ENCODE measurements at regions not wholly inside any gene's neighbourhood (a gene's known extent, or its start where the extent isn't known, plus 50 kb on each side); places are given as distances from the start of the nearest gene placed in this dataset.

DNA sequence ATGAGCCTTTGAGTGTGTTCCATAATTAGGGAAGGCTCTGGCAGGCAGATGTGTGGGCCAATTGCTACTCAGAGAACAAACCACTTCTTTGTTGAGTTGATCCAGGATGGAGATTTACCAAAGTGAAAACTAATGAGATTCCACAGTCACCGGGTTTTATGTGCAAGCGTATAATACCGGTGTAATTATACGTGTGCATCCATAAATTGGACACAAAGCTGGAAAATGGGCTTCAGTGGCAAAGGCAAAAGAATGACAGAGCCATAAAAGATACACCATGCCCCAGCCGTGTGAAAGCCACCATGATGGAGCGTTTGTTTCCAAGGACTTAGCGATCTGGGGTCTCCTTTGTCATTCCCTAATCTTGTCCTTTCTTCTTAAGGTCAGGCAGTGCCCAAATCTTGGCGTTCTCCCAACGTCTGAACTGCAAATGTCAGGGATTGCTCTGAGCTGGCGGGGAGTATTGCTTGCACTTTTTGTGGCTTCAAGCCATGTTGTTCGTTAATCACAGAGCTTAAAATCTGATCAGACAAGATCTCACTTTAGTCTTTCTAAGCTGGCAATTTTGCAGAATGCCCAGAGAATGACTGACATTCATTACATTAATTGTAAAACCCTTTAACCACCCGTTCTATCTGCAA lies 70.1 kb downstream of the NPTX2 start:
- DNase-seq (ENCODE audit: low read depth) = no peak
- no peak overlapping the region for H3K4me3 ChIP-seq (ENCODE audit: low read depth, low read length)
- TF ChIP-seq MYC (IDR thresholded peaks at IDR 0.05; ENCODE audit: low read depth, low read length) (no peak), POLR2A (IDR thresholded peaks at IDR 0.05; ENCODE audit: extremely low read depth, insufficient read length) (no peak), MAX (IDR thresholded peaks at IDR 0.05; ENCODE audit: low read depth, low read length) (no peak)
- TF ChIP-seq, protein P1, sequence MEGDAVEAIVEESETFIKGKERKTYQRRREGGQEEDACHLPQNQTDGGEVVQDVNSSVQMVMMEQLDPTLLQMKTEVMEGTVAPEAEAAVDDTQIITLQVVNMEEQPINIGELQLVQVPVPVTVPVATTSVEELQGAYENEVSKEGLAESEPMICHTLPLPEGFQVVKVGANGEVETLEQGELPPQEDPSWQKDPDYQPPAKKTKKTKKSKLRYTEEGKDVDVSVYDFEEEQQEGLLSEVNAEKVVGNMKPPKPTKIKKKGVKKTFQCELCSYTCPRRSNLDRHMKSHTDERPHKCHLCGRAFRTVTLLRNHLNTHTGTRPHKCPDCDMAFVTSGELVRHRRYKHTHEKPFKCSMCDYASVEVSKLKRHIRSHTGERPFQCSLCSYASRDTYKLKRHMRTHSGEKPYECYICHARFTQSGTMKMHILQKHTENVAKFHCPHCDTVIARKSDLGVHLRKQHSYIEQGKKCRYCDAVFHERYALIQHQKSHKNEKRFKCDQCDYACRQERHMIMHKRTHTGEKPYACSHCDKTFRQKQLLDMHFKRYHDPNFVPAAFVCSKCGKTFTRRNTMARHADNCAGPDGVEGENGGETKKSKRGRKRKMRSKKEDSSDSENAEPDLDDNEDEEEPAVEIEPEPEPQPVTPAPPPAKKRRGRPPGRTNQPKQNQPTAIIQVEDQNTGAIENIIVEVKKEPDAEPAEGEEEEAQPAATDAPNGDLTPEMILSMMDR (IDR thresholded peaks at IDR 0.05; ENCODE audit: low read depth, low read length) = no peak

DNA sequence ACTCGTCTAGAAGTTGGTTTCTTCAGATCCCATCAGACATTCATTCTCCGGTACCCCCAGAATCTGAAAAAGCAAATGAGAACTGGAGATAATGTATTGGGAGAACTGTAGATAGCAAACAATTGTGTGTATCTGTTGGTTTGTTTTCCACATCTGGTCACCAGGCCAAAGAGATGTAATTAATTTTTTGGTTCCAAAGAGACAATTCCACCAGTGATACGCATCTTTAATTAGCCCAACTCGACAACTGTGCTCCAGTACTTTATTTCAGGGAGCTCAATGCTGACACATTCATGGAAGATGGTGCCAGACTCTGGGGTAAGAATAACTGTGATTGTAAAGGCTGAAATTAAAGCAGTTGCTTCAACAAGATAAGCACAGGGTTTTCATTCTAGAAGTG lies 74.5 kb downstream of the NPTX2 start:
- TF ChIP-seq, protein P1 (IDR thresholded peaks at IDR 0.05; ENCODE audit: low read depth, low read length) = no peak
- TF ChIP-seq MYC (IDR thresholded peaks at IDR 0.05; ENCODE audit: low read depth, low read length) (no peak), MAX (IDR thresholded peaks at IDR 0.05; ENCODE audit: low read depth, low read length) (no peak), POLR2A (IDR thresholded peaks at IDR 0.05; ENCODE audit: extremely low read depth, insufficient read length) (no peak)
- no peak for DNase-seq (ENCODE audit: low read depth)
- H3K4me3 ChIP-seq (ENCODE audit: low read depth, low read length) = no peak overlapping the region

DNA sequence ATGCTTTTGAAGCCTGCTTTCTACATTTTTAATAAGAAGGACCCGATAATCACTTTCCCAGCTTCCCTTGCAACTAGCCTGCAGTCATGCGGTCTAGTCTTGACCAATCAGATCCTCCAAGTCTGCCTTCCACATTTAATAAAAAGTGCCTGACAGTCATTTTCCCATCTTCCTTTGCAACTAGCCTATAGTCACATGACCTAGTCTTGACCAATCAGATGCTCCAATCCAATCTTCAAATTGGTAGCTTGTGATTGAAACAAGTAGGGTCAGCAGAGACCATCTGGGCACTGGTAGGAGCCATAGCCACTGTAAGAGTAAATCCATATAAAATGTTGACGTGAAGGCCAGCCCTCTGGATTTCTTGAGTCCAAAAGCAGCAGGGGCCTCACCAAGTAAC lies 80.0 kb downstream of the NPTX2 start:
- no peak for DNase-seq (ENCODE audit: low read depth)
- no peak overlapping the region for H3K4me3 ChIP-seq (ENCODE audit: low read depth, low read length)
- TF ChIP-seq, protein P1 (IDR thresholded peaks at IDR 0.05; ENCODE audit: low read depth, low read length) = no peak
- TF ChIP-seq MYC (IDR thresholded peaks at IDR 0.05; ENCODE audit: low read depth, low read length) = no peak
- TF ChIP-seq MAX (IDR thresholded peaks at IDR 0.05; ENCODE audit: low read depth, low read length) = no peak
- TF ChIP-seq POLR2A (IDR thresholded peaks at IDR 0.05; ENCODE audit: extremely low read depth, insufficient read length) = no peak

GRCh38 chr7:98697485-98698240 lies 80.6 kb downstream of the NPTX2 start:
- no peak for TF ChIP-seq MAX (IDR thresholded peaks at IDR 0.05; ENCODE audit: low read depth, low read length)
- no peak for DNase-seq (ENCODE audit: low read depth)
- no peak overlapping the region for H3K4me3 ChIP-seq (ENCODE audit: low read depth, low read length)

DNA sequence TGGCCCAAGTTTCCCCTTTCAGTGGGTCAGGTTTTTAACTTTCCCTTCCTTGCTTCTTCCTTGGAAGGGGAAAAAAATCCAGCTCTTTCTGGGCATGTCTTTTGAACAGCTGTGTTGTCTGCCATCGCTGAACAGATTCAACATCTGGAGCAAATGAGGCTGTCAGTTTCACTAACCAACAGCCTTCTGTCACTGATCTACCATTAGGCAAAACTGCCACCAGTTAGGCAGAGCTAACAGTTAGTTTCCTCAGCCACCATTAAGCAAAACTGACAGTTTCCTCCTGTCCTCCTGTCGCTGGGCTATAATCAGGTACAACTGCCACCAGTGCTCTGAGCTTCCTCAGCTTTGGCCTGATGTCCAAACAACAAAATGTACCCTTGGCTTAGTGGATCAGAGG lies 81.9 kb downstream of the NPTX2 start:
- TF ChIP-seq MYC (IDR thresholded peaks at IDR 0.05; ENCODE audit: low read depth, low read length) (no peak), POLR2A (IDR thresholded peaks at IDR 0.05; ENCODE audit: extremely low read depth, insufficient read length) (no peak), MAX (IDR thresholded peaks at IDR 0.05; ENCODE audit: low read depth, low read length) (no peak)
- TF ChIP-seq, protein P1 (IDR thresholded peaks at IDR 0.05; ENCODE audit: low read depth, low read length) = no peak

DNA sequence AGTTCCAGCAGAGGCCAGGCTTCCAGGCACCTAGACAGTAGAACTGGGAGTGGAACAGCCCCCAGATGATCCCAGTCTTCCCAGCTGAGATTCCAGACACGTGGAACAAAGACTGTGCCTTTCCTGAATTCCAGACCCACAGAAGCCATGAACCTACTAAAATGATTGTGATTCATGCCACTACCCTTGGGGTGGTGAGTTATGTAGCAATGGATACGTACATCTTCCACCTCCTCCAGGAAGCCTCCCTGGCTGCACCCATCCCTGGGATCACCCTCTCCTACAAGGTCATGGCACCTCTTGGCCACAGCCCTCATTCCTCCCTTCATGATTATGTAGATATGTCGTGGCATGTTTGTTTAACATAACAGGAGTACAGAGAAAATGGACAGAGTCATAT lies 83.4 kb downstream of the NPTX2 start:
- H3K4me3 ChIP-seq (ENCODE audit: low read depth, low read length) = no peak overlapping the region
- DNase-seq (ENCODE audit: low read depth) = no peak

More for the DNA sequence above, 81.9 kb downstream of the NPTX2 start:
- H3K4me3 ChIP-seq (ENCODE audit: low read depth, low read length) = no peak overlapping the region
- DNase-seq (ENCODE audit: low read depth) = no peak

More for the DNA sequence above, 83.4 kb downstream of the NPTX2 start:
- TF ChIP-seq MYC (IDR thresholded peaks at IDR 0.05; ENCODE audit: low read depth, low read length) (no peak), POLR2A (IDR thresholded peaks at IDR 0.05; ENCODE audit: extremely low read depth, insufficient read length) (no peak), MAX (IDR thresholded peaks at IDR 0.05; ENCODE audit: low read depth, low read length) (no peak)
- TF ChIP-seq, protein P1 (IDR thresholded peaks at IDR 0.05; ENCODE audit: low read depth, low read length) = no peak

All from NB4 (cell line).